Calu3 (cell line): ENCODE measurements at regions not wholly inside any gene's neighbourhood (a gene's known extent, or its start where the extent isn't known, plus 50 kb on each side); places are given as distances from the start of the nearest gene placed in this dataset.
"Not testable (repeated sequence)": the region's sequence is repeated elsewhere in the genome, so short reads cannot be mapped to it uniquely, and the experiment has no call there.

Source experiments
- BruUV-seq: library from RNA; stranded (reverse); fragments of 400-500 nt; replicated peaks from 2 replicates; lab custom pipeline; 2021; lab: Mats Ljungman, UMichigan
- CTCF ChIA-PET: fragments of 300-600 bp; sonication (Branson Sonifier 250); formaldehyde crosslinking; loops from one replicate; lab custom pipeline; 2022; ENCODE audit warnings: antibody characterized with exemption; lab: Charles Lee
- DNase-seq: peaks from one replicate; pipeline ENCODE4 v3.0.0; 2022
- H3K27ac Mint-ChIP-seq: one replicate; pipeline ENCODE4 v1.8.0; 2022; ENCODE audit warnings: mixed read lengths; ENCODE audit not compliant: unreplicated experiment
- H3K27me3 Mint-ChIP-seq: one replicate; pipeline ENCODE4 v1.8.0; 2022; ENCODE audit warnings: mixed read lengths; ENCODE audit not compliant: unreplicated experiment
- H3K36me3 Mint-ChIP-seq: one replicate; pipeline ENCODE4 v1.8.0; 2022; ENCODE audit warnings: mild to moderate bottlenecking, moderate library complexity, mixed read lengths; ENCODE audit not compliant: insufficient read depth, unreplicated experiment
- H3K4me1 Mint-ChIP-seq: one replicate; pipeline ENCODE4 v1.8.0; 2022; ENCODE audit warnings: mild to moderate bottlenecking, low read depth, mixed read lengths; ENCODE audit not compliant: unreplicated experiment
- H3K4me3 Mint-ChIP-seq: one replicate; pipeline ENCODE4 v1.8.0; 2022; ENCODE audit warnings: mild to moderate bottlenecking, low read depth, moderate library complexity, mixed read lengths; ENCODE audit not compliant: unreplicated experiment
- H3K9me3 Mint-ChIP-seq: one replicate; pipeline ENCODE4 v1.8.0; 2022; ENCODE audit warnings: low read depth, mixed read lengths; ENCODE audit not compliant: unreplicated experiment
- intact Hi-C: fragments of 100-400 bp; cut with micrococcal nuclease; formaldehyde crosslinking; loops from one replicate; pipeline ENCODE4 v1.10.0; 2022; ENCODE audit not compliant: unreplicated experiment
- TF ChIP-seq, protein P1 (sequence below): fragments of 200-600 bp; IDR thresholded peaks from one replicate; pipeline ENCODE4 v1.8.0; 2022; ENCODE audit warnings: antibody characterized with exemption; ENCODE audit not compliant: unreplicated experiment

GRCh38 chr5:167081561-167081960, 1209.9 kb upstream of the WWC1 start:
- TF ChIP-seq, protein P1, sequence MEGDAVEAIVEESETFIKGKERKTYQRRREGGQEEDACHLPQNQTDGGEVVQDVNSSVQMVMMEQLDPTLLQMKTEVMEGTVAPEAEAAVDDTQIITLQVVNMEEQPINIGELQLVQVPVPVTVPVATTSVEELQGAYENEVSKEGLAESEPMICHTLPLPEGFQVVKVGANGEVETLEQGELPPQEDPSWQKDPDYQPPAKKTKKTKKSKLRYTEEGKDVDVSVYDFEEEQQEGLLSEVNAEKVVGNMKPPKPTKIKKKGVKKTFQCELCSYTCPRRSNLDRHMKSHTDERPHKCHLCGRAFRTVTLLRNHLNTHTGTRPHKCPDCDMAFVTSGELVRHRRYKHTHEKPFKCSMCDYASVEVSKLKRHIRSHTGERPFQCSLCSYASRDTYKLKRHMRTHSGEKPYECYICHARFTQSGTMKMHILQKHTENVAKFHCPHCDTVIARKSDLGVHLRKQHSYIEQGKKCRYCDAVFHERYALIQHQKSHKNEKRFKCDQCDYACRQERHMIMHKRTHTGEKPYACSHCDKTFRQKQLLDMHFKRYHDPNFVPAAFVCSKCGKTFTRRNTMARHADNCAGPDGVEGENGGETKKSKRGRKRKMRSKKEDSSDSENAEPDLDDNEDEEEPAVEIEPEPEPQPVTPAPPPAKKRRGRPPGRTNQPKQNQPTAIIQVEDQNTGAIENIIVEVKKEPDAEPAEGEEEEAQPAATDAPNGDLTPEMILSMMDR, result no peak
- intact Hi-C loops, result no loop called here
- Mint-ChIP-seq H3K27me3 (no peaks in the 10 kb centered on the region), H3K27ac (no peak overlapping the region), H3K36me3 (no peaks in the 10 kb centered on the region), H3K4me1 (no peaks in the 10 kb centered on the region), H3K9me3 (no peaks in the 10 kb centered on the region), H3K4me3 (no peak overlapping the region)
- BruUV-seq, result no TSS peak
- no peak for DNase-seq
- CTCF ChIA-PET, result no interaction called here

- no peak overlapping the region for H3K27ac Mint-ChIP-seq
- no peaks in the 10 kb centered on the region for H3K27me3 Mint-ChIP-seq
- no peaks in the 10 kb centered on the region for H3K36me3 Mint-ChIP-seq
- BruUV-seq, result no TSS peak
- H3K4me1 Mint-ChIP-seq, result no peaks in the 10 kb centered on the region
- TF ChIP-seq, protein P1, result no peak
- intact Hi-C loops, result no loop called here
- CTCF ChIA-PET, result no interaction called here
- no peak overlapping the region for H3K4me3 Mint-ChIP-seq
- no peak for DNase-seq
- H3K9me3 Mint-ChIP-seq, result peaks cover 6% of the 10 kb centered on the region
Observed at GRCh38 chr5:167096816-167097215, 1194.6 kb upstream of the WWC1 start.

GRCh38 chr5:167104351-167104750, 1187.1 kb upstream of the WWC1 start:
- no TSS peak for BruUV-seq
- H3K4me1 Mint-ChIP-seq, result peaks cover 12% of the 10 kb centered on the region
- intact Hi-C loops, result no loop called here
- TF ChIP-seq, protein P1, result no peak
- no peaks in the 10 kb centered on the region for H3K36me3 Mint-ChIP-seq
- H3K27me3 Mint-ChIP-seq, result no peaks in the 10 kb centered on the region
- no peak for DNase-seq
- H3K4me3 Mint-ChIP-seq, result no peak overlapping the region
- H3K9me3 Mint-ChIP-seq, result peaks cover 5% of the 10 kb centered on the region
- H3K27ac Mint-ChIP-seq, result no peak overlapping the region
- CTCF ChIA-PET, result no interaction called here

GRCh38 chr5:167105941-167106340, 1185.5 kb upstream of the WWC1 start:
- Mint-ChIP-seq H3K4me1 (peaks cover 12% of the 10 kb centered on the region), H3K27me3 (no peaks in the 10 kb centered on the region), H3K4me3 (no peak overlapping the region), H3K27ac (no peak overlapping the region), H3K36me3 (no peaks in the 10 kb centered on the region), H3K9me3 (peaks cover 5% of the 10 kb centered on the region)
- DNase-seq, result no peak
- intact Hi-C loops, result no loop called here
- no TSS peak for BruUV-seq
- CTCF ChIA-PET, result no interaction called here
- TF ChIP-seq, protein P1, result no peak

GRCh38 chr5:167107684-167108083, 1183.8 kb upstream of the WWC1 start:
- no peak for DNase-seq
- peaks cover 5% of the 10 kb centered on the region for H3K9me3 Mint-ChIP-seq
- H3K36me3 Mint-ChIP-seq, result no peaks in the 10 kb centered on the region
- H3K27me3 Mint-ChIP-seq, result no peaks in the 10 kb centered on the region
- TF ChIP-seq, protein P1, result no peak
- BruUV-seq, result no TSS peak
- intact Hi-C loops, result no loop called here
- peaks cover 12% of the 10 kb centered on the region for H3K4me1 Mint-ChIP-seq
- H3K4me3 Mint-ChIP-seq, result no peak overlapping the region
- CTCF ChIA-PET, result no interaction called here
- no peak overlapping the region for H3K27ac Mint-ChIP-seq

DNA sequence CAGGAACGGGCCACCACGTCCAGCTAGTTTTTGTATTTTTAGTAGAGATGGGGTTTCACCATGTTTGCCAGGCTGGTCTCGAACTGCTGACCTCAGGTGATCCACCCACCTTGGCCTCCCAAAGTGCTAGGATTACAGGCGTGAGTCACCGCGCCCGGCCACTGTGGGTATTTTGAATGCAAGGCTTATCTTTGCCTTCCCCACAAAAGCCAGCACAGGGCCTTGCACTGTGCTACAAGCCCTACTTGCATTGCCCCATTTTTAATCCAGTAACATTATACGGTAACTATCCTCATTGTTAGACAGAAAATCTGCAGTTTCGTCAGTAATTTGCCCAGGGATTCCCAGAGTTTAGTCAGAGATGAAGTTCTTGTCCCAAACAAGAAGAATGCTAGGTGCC, 1183.2 kb upstream of the WWC1 start:
- intact Hi-C loops, H3K4me3 Mint-ChIP-seq, H3K27ac Mint-ChIP-seq, CTCF ChIA-PET, H3K4me1 Mint-ChIP-seq, H3K9me3 Mint-ChIP-seq, H3K36me3 Mint-ChIP-seq, DNase-seq, BruUV-seq, H3K27me3 Mint-ChIP-seq: not testable (repeated sequence)
